ENCODE measurements at regions not wholly inside any gene's neighbourhood (a gene's known extent, or its start where the extent isn't known, plus 50 kb on each side); places are given as distances from the start of the nearest gene placed in this dataset.

DNA sequence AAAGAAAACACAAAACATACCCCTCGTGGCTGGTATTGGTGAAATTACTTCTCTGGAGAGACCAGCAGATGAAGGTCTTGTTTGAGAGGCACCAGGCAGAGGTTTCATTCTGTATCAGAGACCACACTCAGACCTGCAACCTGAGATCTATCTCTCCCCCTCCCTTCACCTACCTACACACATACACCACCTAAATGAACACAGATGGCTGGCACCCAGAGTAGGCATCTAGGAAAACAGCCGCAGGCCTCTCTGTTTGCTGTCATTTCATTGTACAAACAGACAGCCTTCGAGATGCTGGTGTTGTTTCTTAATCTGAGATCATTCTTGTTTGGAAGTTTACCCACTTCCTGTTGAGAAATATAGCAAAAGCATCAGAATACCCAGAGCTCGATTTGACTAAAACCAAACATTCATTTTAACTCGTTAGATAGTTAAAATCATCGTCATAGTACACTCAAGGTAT, 173.9 kb upstream of the SLC25A13 start:
- DNase-seq (ENCODE audit: low read depth in 1 of 2, low spot score in 1 of 2), result no peak

DNA sequence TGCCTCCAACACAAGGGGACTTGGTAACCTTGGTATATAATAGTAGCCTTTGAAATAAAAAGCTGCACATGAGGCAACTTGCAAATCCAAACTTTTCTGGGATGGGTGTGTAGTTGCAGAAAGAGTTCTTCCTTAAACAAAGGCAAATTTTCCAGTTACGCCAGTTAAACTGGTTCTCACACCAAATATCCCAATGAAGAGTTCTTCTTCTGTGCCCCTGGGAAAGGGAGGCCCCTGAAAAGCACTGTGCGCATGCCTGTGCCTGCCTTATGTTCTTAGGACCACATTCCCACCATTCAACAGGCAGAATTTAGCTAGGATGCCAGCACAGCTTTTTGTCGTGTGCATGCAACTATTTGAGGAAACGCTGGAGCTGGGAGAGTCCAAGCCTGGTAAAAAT, 164.8 kb upstream of the SLC25A13 start:
- no peak for DNase-seq (ENCODE audit: low read depth in 1 of 2, low spot score in 1 of 2)

DNA sequence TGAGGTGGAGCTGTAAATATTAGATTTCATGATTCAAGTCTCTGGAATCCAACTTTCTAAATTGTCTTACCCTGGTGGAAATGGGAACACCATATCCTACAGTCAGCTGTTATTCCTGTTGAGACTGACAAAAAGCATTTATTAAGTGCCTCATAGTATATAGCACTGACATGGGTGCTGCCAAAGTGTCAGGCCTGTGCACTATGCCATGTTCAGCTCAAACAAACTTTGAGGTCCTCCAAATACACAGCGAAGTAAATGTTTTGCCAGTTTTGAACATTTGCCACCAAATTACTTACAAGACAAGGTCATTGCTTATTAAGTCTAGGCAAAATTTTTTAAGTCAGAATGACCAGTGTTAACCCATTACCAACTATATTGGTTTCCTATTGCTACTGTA, 162.9 kb upstream of the SLC25A13 start:
- DNase-seq (ENCODE audit: low read depth in 1 of 2, low spot score in 1 of 2), result no peak

DNA sequence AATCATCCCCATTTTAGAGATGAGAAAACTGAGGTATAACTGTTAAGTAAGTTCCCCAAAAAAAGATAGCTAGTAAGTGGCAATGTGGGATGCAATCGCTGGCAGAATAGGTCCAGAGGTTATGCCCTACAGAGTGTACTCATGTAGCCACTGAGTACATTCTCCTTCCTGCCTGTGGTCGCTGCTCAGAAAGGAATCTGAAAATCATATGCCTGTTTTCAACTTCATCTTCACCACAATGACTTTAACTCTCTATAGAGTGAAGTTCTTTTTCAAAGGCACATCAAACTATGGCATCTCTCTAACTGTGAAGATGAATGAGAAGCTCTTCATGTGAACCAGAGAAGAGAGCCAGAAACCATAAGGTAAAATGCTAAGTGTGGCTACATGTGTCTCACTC, 162.2 kb upstream of the SLC25A13 start:
- no peak for DNase-seq (ENCODE audit: low read depth in 1 of 2, low spot score in 1 of 2)

DNA sequence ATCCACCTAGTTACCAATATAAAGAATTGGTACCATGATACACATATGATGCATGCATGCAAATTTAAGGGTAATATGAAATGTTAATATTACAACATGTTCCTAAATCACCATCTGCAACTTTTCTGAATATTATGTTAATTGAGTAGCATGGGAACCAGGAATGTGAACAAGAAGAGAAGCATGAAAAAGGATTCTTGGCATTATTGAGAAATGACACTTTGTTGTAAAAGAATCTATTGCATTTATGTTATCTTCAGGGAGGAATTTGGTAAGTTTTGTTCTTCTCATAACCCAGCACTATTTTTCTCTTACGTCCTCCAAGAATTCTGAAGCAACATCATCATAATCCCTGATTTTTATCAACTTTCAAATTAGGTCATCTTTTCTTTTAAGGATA, 159.9 kb upstream of the SLC25A13 start:
- no peak for DNase-seq (ENCODE audit: low read depth in 1 of 2, low spot score in 1 of 2)

DNA sequence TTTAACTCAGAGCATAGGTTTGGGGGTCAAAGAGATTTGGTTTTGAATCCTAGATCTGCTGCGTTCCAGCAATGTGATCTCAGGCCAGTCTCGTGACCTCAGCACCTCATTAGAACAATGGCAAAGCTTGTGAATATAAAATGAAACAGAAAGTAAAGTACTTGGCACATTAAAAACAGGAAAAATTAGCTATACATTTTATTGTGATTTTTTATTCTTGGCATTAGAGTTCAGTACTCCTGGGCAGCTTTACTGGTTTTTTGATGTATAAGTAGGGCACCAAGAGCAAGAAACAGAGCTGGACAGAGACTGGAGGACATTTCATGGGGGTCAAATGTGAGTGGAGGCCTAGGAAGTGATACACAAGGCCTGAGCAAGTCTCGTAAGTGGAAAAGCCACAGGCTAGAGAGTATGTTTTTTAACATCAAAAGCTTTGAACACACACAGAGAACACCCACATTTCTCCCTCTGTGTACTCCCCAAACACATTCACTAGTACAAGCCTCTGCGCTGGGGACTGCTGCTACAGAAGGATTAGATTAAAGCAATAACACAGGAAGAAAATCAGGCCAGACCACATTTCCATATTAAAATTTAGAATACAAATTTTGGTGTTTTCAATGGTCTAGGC, 157.2 kb upstream of the SLC25A13 start:
- no peak for DNase-seq (ENCODE audit: low read depth in 1 of 2, low spot score in 1 of 2)

DNA sequence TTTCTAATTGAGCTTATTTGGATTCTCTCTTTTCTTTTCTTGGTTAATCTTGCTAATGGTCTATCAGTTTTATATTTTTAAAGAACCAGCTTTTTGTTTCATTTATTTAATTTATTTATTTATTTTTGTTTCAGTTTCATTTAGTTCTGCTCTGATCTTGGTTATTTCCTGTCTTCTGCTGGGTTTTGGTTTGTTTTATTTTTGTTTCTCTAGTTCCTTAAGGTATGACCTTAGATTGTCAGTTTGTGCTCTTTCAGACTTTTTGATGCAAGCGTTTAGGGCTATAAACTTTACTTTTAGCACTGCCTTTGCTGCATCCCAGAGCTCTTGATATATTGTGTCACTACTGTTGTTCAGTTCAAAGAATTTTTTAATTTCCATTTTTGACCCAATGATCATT, 149.7 kb upstream of the SLC25A13 start:
- no peak for DNase-seq (ENCODE audit: low read depth in 1 of 2, low spot score in 1 of 2)

DNA sequence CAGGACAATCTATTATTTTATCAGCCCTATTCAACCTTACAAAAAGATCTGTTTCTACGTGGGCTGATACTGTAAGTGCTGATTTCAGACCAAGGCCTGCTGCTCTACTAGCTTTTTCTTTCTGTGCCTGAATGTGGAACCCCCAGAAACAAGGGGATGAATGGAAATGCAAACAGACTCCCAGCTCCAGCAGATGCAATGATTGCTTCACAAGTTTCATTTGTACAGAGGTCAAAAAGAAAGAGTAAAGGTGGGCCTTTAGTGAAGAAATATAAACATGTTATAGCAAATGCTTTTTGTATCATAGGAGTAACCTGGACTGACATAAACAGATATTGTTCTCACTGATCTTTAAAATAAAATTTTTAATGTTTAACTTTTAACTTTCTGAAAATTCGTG, 130.2 kb upstream of the SLC25A13 start:
- DNase-seq (ENCODE audit: low read depth in 1 of 2, low spot score in 1 of 2), result no peak

DNA sequence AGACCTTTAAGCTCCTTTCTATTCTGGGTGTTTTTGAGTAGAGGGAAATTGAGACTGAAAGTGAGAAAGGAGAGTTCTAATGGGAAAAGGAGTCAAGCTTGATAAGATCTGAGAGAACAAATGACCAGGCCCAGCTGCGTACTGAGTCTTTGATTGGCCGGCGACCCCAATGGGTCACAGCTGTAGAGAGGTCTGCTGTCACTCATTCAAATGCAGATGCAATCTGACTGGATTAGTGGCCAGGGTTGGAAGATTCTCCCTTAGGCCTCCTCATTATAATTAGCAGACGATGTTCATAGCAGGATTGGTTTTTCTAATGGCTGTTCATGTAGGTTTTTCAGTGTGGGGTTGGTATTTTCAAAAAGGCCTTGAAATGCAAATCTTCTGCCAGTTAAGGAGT, 127.2 kb upstream of the SLC25A13 start:
- no peak for DNase-seq (ENCODE audit: low read depth in 1 of 2, low spot score in 1 of 2)

DNA sequence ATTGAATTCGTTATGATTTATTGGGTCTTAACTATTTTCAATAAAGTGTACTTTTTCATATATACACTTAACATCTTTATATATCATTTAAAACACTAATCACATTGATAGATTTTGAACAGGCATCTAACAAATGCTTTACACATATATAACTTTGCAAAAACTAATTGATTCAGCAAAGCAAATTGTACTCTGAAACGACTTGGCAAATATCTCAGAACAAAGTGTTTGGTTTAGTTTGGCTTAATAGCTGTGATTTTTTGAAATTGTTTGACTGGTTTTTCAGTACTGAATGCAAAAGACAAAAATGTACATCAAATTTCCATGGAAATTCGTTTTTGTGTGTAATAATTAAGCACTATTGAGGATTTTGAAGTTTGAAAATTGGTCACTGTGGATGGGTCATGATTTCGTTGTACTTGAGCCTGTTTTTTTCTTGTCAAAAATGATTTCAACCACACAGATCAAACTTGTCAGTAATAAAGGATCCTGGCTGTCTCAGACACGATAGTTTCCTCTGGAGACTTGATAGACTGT, 125.3 kb upstream of the SLC25A13 start:
- DNase-seq (ENCODE audit: low read depth in 1 of 2, low spot score in 1 of 2), result no peak

DNA sequence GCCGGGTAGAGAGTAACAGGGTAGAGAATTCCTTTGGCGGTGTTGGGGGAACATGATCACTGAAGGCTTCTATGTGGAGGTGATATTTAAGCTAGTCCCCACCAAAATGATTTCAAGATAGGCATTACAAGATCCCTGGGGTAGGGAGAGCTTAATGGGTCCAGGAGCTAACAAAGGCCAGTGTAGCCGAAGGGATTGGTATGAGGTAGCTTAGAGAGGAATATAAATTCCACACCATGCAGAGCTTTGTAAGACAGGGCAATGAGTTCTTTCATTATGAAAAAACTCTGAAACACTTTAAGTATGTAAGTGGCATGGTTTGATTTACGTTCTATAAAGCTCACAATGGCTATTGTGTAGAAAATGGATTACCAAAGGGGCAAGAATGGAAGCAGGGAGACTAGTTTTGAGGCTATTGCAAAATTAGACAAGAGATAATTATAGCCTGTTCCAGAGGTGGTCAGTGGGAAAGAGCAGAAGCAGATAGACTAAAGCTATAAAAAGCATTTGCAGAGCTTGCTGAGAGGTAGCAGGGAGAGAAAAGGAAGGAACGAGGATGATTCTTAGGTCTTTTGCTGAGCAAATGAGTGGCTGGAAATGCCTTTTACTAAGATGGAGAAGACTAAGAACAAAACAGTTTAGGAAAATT, 119.7 kb upstream of the SLC25A13 start:
- DNase-seq (ENCODE audit: low read depth in 1 of 2, low spot score in 1 of 2), result no peak

DNA sequence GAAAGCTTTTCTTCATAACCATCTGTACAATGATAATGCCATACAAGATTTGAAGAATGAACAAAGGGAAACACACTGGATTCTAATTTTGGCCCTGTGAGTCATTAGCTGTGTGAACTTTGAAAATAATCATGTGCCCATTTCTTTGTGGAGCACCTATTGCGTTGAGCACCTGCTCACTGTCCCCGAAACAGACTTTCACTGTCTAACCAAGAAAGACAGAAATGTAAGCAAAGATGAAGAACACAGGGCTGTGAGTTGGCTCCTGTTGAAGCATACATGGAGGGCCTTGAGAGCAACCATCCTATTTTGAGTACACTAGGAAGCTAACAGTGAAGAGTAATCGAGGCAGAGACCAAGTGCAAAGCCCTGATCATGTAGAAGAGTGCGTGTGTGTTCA, 118.4 kb upstream of the SLC25A13 start:
- DNase-seq (ENCODE audit: low read depth in 1 of 2, low spot score in 1 of 2), result no peak

DNA sequence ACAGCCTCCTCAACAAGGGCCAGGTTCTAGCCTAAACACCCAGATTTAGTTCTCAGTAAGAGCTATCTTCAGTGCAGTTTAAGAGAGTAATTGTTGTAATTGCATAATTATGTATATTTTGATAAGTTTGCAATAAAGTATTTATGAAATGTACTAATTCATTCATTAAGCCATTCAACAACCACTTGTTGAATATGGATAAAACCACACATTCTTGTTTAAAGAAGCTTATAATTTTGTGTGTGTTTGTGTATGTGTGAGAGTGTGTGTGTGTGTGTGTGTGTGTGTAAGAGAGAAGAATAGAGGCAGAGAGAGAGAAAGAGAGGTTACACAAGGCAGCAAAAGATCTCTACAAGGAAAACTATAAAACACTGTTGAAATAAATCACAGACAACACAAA, 115.0 kb upstream of the SLC25A13 start:
- DNase-seq (ENCODE audit: low read depth in 1 of 2, low spot score in 1 of 2), result no peak

DNA sequence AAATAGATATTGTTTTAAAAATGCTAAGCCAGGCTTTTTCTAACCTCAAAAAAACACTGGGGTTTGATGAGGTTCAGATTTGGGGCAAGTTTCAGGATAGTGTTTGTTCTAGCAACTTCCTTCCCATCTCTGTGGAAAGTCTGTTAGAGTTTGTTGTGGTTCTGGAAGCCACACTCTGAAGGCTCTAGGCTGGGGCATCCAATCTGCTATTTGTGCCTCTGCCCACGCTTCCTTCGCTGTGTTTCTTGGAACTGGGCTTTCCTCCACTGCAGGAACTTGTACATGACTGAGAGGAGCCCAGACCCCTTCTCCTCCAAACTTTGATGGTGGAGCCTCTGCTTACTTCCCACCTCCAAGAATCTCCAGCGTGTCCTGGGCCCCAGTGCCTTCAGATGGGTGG, 108.5 kb upstream of the SLC25A13 start:
- no peak for DNase-seq (ENCODE audit: low read depth in 1 of 2, low spot score in 1 of 2)

DNA sequence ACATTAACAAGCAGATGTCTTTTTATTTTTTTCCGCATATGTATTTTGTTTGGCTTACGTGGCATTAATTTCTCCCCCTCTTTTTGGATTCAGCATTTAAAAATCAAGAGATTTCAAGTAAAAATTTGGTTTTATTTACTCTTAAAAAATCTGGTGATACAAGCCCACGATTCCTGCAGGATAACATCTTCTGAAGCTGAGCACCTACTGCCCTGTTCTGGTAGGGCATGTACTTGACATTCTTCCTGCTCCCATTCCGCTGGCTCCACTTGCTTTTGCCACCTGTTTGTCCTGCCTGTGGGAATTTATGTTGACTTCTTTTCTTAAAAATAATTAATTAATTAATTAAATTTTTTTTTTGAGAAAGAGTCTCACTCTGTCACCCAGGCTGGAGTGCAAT, 105.2 kb upstream of the SLC25A13 start:
- no peak for DNase-seq (ENCODE audit: low read depth in 1 of 2, low spot score in 1 of 2)

DNA sequence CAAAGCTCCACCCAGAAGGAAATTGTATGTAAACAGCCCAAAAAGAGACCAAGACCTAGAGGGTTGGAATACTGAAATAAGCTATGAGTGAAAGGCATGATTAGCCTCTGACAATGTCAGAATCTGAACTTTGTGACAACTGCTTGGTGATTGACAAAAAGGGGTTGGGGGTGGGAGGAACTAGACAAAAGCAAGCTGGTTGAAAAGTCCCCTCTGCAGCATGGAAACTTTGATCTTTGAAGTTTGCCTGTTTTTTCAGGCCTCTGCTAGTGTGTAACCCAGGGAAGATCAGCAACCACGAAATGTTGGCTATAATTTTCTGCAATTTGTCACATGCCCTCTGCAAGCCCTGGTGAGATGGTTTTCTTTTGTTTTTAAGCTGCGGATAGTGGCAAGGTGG, 104.8 kb upstream of the SLC25A13 start:
- DNase-seq (ENCODE audit: low read depth in 1 of 2, low spot score in 1 of 2), result no peak

DNA sequence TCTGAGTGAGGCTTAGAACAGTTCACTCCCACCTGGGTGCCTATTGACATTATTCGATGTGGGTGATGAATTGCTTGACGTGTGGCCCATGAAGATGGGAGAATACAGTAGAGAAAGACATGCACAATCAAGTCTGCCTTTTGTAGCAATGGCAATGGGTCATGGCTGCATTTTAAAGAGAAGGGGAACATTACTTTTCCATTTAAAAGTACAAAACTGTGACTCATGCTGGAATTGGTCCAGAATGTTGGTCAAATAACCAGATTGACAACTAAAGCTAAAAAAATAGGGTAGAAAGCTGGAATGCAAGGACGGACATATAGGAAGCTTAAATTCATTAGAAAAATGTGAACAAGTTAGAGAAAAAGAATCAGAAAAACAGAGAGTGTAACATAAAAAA, 104.1 kb upstream of the SLC25A13 start:
- DNase-seq (ENCODE audit: low read depth in 1 of 2, low spot score in 1 of 2), result no peak

DNA sequence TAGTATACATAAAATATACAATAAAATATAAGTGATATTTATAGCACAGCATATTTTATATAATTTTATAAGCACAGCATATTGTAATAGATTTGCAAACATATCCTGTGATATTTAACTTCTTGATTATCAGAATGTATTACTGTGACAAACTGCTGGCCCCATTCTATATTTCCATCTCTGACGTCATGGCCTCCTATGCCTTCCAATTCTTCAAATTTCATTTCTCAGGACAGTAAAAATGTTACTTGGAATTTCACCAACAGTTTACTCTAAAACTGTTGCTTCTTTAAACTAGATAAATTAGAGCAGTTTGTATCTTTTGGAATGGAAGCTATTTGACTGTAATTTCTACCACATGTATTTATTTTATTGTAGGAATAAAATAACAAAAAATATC, 102.5 kb upstream of the SLC25A13 start:
- DNase-seq (ENCODE audit: low read depth in 1 of 2, low spot score in 1 of 2), result no peak

DNA sequence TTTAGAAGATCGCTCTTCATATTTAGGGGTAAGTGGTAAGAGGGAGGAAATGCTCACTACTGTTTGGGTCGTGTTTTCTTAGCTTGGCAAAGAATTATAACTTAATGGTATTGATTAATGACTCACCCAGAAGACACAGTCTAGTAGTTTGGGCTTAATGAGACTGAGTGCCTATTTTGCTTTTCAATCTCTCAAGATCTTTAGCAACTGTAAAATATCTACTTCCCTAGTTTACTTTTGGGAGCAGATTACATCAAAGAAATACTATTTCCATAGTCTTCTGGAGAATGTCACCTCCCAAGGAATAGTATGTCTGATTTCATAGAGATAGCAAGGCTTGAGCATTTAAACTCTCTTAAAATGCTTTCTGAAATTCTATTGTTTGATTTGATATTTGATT, 100.5 kb upstream of the SLC25A13 start:
- no peak for DNase-seq (ENCODE audit: low read depth in 1 of 2, low spot score in 1 of 2)

DNA sequence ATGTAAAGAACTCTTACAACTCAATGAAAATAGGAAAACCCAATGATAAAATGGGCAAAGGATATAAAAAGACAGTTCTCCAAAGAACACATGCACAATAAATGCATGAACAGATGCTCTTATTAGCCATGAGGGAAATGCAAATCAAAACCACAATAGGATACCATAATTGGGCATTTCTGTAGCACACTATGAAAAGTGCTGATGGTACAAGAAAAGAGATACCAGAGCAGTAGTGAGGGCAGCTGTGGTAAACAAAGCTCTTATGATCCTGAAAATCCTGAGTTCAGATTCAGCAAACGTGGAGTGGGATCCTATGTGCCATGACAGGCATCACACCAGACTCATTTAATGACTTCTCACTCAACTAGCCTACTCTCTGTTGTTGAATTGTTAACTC, 96.7 kb upstream of the SLC25A13 start:
- DNase-seq (ENCODE audit: low read depth in 1 of 2, low spot score in 1 of 2), result no peak

DNA sequence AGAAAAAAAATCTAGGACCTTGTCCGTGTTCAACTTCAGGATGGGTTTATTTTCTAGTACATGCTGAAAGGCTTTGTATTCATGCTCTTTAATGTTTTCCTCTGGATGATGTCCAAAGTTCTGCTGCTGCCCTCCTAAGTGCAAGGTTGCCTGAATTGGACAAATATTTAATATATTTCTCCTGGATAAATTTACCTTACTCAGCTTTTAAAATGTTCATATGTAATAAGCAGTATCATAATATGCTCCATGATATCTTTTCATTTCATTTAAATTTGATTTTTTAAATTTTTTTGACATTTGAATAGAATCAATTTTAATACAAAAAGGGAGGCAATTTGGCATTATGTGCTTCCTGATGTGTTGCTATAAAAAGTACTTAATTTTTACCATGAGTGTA, 95.9 kb upstream of the SLC25A13 start:
- DNase-seq (ENCODE audit: low read depth in 1 of 2, low spot score in 1 of 2), result no peak

DNA sequence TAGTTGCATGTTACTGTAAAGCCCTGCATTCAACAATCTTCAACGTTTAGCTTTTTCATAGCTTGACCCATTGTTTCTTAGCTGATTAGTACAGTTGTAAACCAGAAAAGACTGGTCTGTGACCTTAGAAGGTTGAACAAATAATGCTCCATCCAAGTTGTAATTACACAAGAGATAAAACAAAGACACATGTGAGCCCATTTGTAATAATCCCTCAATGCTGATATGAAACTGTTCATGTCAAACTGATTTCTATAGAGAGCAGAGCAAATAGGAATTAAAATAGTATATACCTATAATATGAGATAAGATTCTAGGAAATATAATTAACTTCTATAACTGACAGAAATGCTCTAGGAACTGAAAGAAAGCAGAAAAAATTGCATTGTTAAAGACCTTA, 94.7 kb upstream of the SLC25A13 start:
- no peak for DNase-seq (ENCODE audit: low read depth in 1 of 2, low spot score in 1 of 2)

DNA sequence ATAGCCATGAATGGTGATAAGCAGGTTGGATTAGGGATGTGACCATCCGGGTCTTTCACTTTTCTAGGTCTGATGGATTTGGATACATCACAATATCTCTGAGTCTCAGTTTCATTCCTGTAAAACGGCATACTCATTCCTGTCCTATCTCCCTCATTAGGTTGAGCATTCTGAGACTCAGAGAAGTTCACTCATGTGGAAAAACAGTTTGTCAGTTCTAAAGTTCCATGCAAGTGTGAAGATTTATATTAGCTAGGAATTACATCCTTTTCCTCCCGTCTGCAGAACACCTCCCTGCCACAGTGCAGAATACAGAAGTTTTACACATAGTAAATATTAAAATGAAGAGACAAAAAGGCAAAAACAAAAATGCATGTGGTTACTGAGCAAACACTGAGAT, 94.2 kb upstream of the SLC25A13 start:
- DNase-seq (ENCODE audit: low read depth in 1 of 2, low spot score in 1 of 2), result no peak
